K562 (cell line): ENCODE measurements at regions not wholly inside any gene's neighbourhood (a gene's known extent, or its start where the extent isn't known, plus 50 kb on each side); places are given as distances from the start of the nearest gene placed in this dataset.

ENCODE experiments used
- CTCF ChIP-seq, 3 experiments: IDR thresholded peaks in 2 of 3; conservative IDR thresholded peaks in 1 of 3; 2 replicates each; pipeline ENCODE4 v1.5.1; 2011 to 2012; ENCODE audit warnings: low read length in 3 of 3, mild to moderate bottlenecking in 3 of 3, control low read depth in 2 of 3, improper control_type of control experiment in 1 of 3, inconsistent platforms in 1 of 3, low read depth in 1 of 3, mixed read lengths in 1 of 3, moderate library complexity in 1 of 3; ENCODE audit not compliant: insufficient read depth in 2 of 3
- NFATC3 ChIP-seq: fragments of 450-650 bp; IDR thresholded peaks from 2 replicates; pipeline ENCODE4 v1.6.1; 2017; ENCODE audit warnings: mild to moderate bottlenecking
- NONO ChIP-seq, 2 experiments: fragments of 200-400 bp in 1 of 2; fragments of 450-650 bp in 1 of 2; formaldehyde crosslinking in 1 of 2; IDR thresholded peaks; 2 replicates each; pipeline ENCODE4 v1.6.1; 2017; ENCODE audit warnings: low read depth in 2 of 2, mild to moderate bottlenecking in 2 of 2, moderate library complexity in 2 of 2, low read length in 1 of 2
- REST ChIP-seq, 2 experiments: fragments of 450-650 bp; formaldehyde crosslinking in 1 of 2; IDR thresholded peaks; 2 replicates each; pipeline versions ENCODE4 v1.4.0 to v1.6.1; 2014 to 2020; ENCODE audit warnings: mild to moderate bottlenecking in 2 of 2, borderline replicate concordance in 1 of 2, low read depth in 1 of 2
- SMAD3 ChIP-seq: fragments of 450-650 bp; formaldehyde crosslinking; conservative IDR thresholded peaks from 2 replicates; pipeline ENCODE4 v1.4.0; 2020; ENCODE audit warnings: mild to moderate bottlenecking

GRCh38 chr14:27236601-27237000 lies 638.8 kb upstream of the NOVA1 start:
- TF ChIP-seq CTCF (IDR thresholded peaks at IDR 0.05 in 2 of 3, conservative IDR thresholded peaks at IDR 0.05 in 1 of 3; ENCODE audit: insufficient read depth in 2 of 3, low read depth in 1 of 3, low read length in 3 of 3) (no peak), SMAD3 (CRISPR knock-in tag) (no peak), REST (IDR thresholded peaks at IDR 0.05; ENCODE audit: borderline replicate concordance) (no peak), REST (CRISPR knock-in tag; IDR thresholded peaks at IDR 0.05; ENCODE audit: low read depth) (no peak), NONO (IDR thresholded peaks at IDR 0.05; ENCODE audit: low read depth in 2 of 2, low read length in 1 of 2) (no peak), NFATC3 (no peak)
